H9 (cell line): ENCODE measurements at regions not wholly inside any gene's neighbourhood (a gene's known extent, or its start where the extent isn't known, plus 50 kb on each side); places are given as distances from the start of the nearest gene placed in this dataset.

ENCODE experiments used
- DNase-seq: peaks from one replicate; pipeline ENCODE4 v3.0.0-alpha.2; 2017
- H2AFZ ChIP-seq: one replicate; pipeline ENCODE4 v1.6.1; 2013; ENCODE audit warnings: mild to moderate bottlenecking, low read length, control low read depth, moderate library complexity
- H2AK5ac ChIP-seq: 2 replicates; pipeline ENCODE4 v1.6.1; 2013; ENCODE audit warnings: low read length, control low read depth, mixed read lengths; ENCODE audit not compliant: insufficient read length
- H2BK120ac ChIP-seq: one replicate; pipeline ENCODE4 v1.6.1; 2013; ENCODE audit warnings: low read depth, mild to moderate bottlenecking, low read length, control low read depth, inconsistent platforms; ENCODE audit not compliant: poor library complexity, severe bottlenecking
- H2BK12ac ChIP-seq: 2 replicates; pipeline ENCODE4 v1.6.1; 2013; ENCODE audit warnings: low read length, control low read depth, mixed read lengths, low read depth; ENCODE audit not compliant: insufficient read length
- H2BK15ac ChIP-seq: 2 replicates; pipeline ENCODE4 v1.6.1; 2013; ENCODE audit warnings: low read depth, low read length, control low read depth
- H2BK20ac ChIP-seq: one replicate; pipeline ENCODE4 v1.6.1; 2013; ENCODE audit warnings: low read depth, mild to moderate bottlenecking, low read length, control low read depth, inconsistent platforms; ENCODE audit not compliant: poor library complexity, severe bottlenecking
- H2BK5ac ChIP-seq: 2 replicates; pipeline ENCODE4 v1.6.1; 2013; ENCODE audit warnings: low read length, control low read depth, mixed read lengths; ENCODE audit not compliant: insufficient read length
- H3K14ac ChIP-seq: 2 replicates; pipeline ENCODE4 v1.6.1; 2013; ENCODE audit warnings: low read length, control low read depth; ENCODE audit not compliant: insufficient read depth
- H3K18ac ChIP-seq: 2 replicates; pipeline ENCODE4 v1.6.1; 2013; ENCODE audit warnings: low read depth, mild to moderate bottlenecking, mixed read lengths, low read length, control low read depth; ENCODE audit not compliant: insufficient read length
- H3K23ac ChIP-seq: 2 replicates; pipeline ENCODE4 v1.6.1; 2013; ENCODE audit warnings: low read length, control low read depth, mixed read lengths, low read depth; ENCODE audit not compliant: insufficient read length
- H3K23me2 ChIP-seq: 2 replicates; pipeline ENCODE4 v1.6.1; 2013; ENCODE audit warnings: low read depth, mild to moderate bottlenecking, mixed read lengths, low read length, control low read depth; ENCODE audit not compliant: insufficient read length, poor library complexity, severe bottlenecking
- H3K27ac ChIP-seq: 2 replicates; pipeline ENCODE4 v1.5.1; 2013; ENCODE audit warnings: low read length, control low read depth, mixed read lengths, low read depth; ENCODE audit not compliant: insufficient read length
- H3K27me3 ChIP-seq: 2 replicates; pipeline ENCODE4 v1.6.1; 2013; ENCODE audit warnings: low read length, control low read depth, inconsistent platforms; ENCODE audit not compliant: insufficient read depth
- H3K4ac ChIP-seq: 2 replicates; pipeline ENCODE4 v1.6.1; 2013; ENCODE audit warnings: low read depth, mild to moderate bottlenecking, control low read depth, inconsistent platforms, low read length, moderate library complexity
- H3K4me1 ChIP-seq: 2 replicates; pipeline ENCODE4 v1.6.1; 2013; ENCODE audit warnings: low read length, control low read depth, inconsistent platforms; ENCODE audit not compliant: insufficient read depth
- H3K4me2 ChIP-seq: 2 replicates; pipeline ENCODE4 v1.6.1; 2013; ENCODE audit warnings: low read length, control low read depth, mixed read lengths; ENCODE audit not compliant: insufficient read length, insufficient read depth
- H3K56ac ChIP-seq: 2 replicates; pipeline ENCODE4 v1.6.1; 2013; ENCODE audit warnings: low read depth, mild to moderate bottlenecking, mixed read lengths, low read length, control low read depth; ENCODE audit not compliant: insufficient read length
- H3K79me1 ChIP-seq: 2 replicates; pipeline ENCODE4 v1.6.1; 2013; ENCODE audit warnings: low read depth, mild to moderate bottlenecking, moderate library complexity, low read length, control low read depth, inconsistent platforms; ENCODE audit not compliant: insufficient read depth, poor library complexity, severe bottlenecking
- H3K79me2 ChIP-seq: 2 replicates; pipeline ENCODE4 v1.6.1; 2013; ENCODE audit warnings: low read length, control low read depth, inconsistent platforms; ENCODE audit not compliant: insufficient read depth
- H3K9ac ChIP-seq: 2 replicates; pipeline ENCODE4 v1.6.1; 2013; ENCODE audit warnings: low read length, control low read depth, mixed read lengths; ENCODE audit not compliant: insufficient read length; ENCODE audit errors: extremely low read depth
- H3K9me3 ChIP-seq: one replicate; pipeline ENCODE4 v1.6.1; 2013; ENCODE audit warnings: low read depth, low read length, inconsistent platforms; ENCODE audit not compliant: control insufficient read depth
- H3T11ph ChIP-seq: one replicate; pipeline ENCODE4 v1.6.1; 2013; ENCODE audit warnings: mild to moderate bottlenecking, low read length, control low read depth, inconsistent platforms
- H4K20me1 ChIP-seq: one replicate; pipeline ENCODE4 v1.6.1; 2013; ENCODE audit not compliant: control insufficient read depth, insufficient read length, insufficient read depth
- H4K5ac ChIP-seq: 2 replicates; pipeline ENCODE4 v1.6.1; 2013; ENCODE audit warnings: low read depth, mild to moderate bottlenecking, mixed read lengths, low read length, control low read depth; ENCODE audit not compliant: insufficient read length
- H4K8ac ChIP-seq: replicated peaks from 2 replicates; pipeline ENCODE4 v1.6.1; 2013; ENCODE audit warnings: low read length, control low read depth, mixed read lengths, low read depth; ENCODE audit not compliant: insufficient read length
- H4K91ac ChIP-seq: 2 replicates; pipeline ENCODE4 v1.6.1; 2013; ENCODE audit warnings: low read depth, mild to moderate bottlenecking, moderate library complexity, mixed read lengths, low read length, control low read depth; ENCODE audit not compliant: insufficient read length
- H3K27ac Mint-ChIP-seq, 3 experiments: 2 replicates in 2 of 3; 3 replicates in 1 of 3; pipeline ENCODE4 v1.8.0; 2020 to 2021; ENCODE audit warnings: mixed read lengths in 3 of 3, mild to moderate bottlenecking in 1 of 3, moderate library complexity in 1 of 3
- H3K27me3 Mint-ChIP-seq: 2 replicates; pipeline ENCODE4 v1.8.0; 2021; ENCODE audit warnings: low read depth, mild to moderate bottlenecking, moderate library complexity, mixed read lengths
- H3K36me3 Mint-ChIP-seq, 3 experiments: 2 replicates in 2 of 3; 3 replicates in 1 of 3; pipeline ENCODE4 v1.8.0; 2020 to 2021; ENCODE audit warnings: low read depth in 3 of 3, mixed read lengths in 3 of 3; ENCODE audit not compliant: insufficient read depth in 1 of 3
- H3K4me1 Mint-ChIP-seq, 2 experiments: 2 replicates each; pipeline ENCODE4 v1.8.0; 2020; ENCODE audit warnings: mixed read lengths in 2 of 2
- H3K4me3 Mint-ChIP-seq, 2 experiments: 2 replicates in 1 of 2; 3 replicates in 1 of 2; pipeline ENCODE4 v1.8.0; 2020 to 2021; ENCODE audit warnings: mild to moderate bottlenecking in 2 of 2, mixed read lengths in 2 of 2, moderate library complexity in 1 of 2
- H3K9me3 Mint-ChIP-seq, 2 experiments: 2 replicates in 1 of 2; 3 replicates in 1 of 2; pipeline ENCODE4 v1.8.0; 2020; ENCODE audit warnings: mild to moderate bottlenecking in 2 of 2, mixed read lengths in 2 of 2, moderate library complexity in 1 of 2
- CTCF ChIP-seq: fragments of 200-600 bp; sonication (generic); conservative IDR thresholded peaks from 3 replicates; pipeline ENCODE4 v1.8.0; 2021; ENCODE audit warnings: antibody characterized with exemption, mild to moderate bottlenecking
- WGBS: extraction: QIAGEN DNeasy Blood & Tissue Kit; methylation state at CpG from one replicate; pipeline ENCODE4 v1.1.7; 2013; ENCODE audit warnings: missing lambda C conversion rate, low lambda C conversion rate, mixed read lengths; ENCODE audit not compliant: insufficient read length; ENCODE audit errors: extremely low coverage; 5-methylcytosine and 5-hydroxymethylcytosine counted together

- no peaks in the 10 kb centered on the region; a peak in 1 of 7 replicates for H3K36me3 Mint-ChIP-seq
- H3K9me3 Mint-ChIP-seq, result no peaks in the 10 kb centered on the region; a peak in 1 of 5 replicates
- peaks cover 24% of the 10 kb centered on the region for H3K27me3 Mint-ChIP-seq
- no peak overlapping the region for H2BK20ac ChIP-seq
- no peak overlapping the region for H3K27ac ChIP-seq
- no peak overlapping the region for H4K91ac ChIP-seq
- no peak overlapping the region for H3K23ac ChIP-seq
- H3K9me3 ChIP-seq, result no peaks in the 10 kb centered on the region
- no peak overlapping the region for H2BK5ac ChIP-seq
- no peak overlapping the region for H3K4ac ChIP-seq
- H2BK15ac ChIP-seq, result no peak overlapping the region
- no peak overlapping the region for H2AK5ac ChIP-seq
- H3K23me2 ChIP-seq, result no peaks in the 10 kb centered on the region
- H4K5ac ChIP-seq, result no peak overlapping the region
- H3K79me2 ChIP-seq, result no peaks in the 10 kb centered on the region
- no peak for DNase-seq
- no peak overlapping the region for H3T11ph ChIP-seq
- H2AFZ ChIP-seq, result no peak overlapping the region
- H3K56ac ChIP-seq, result no peak overlapping the region
- no peaks in the 10 kb centered on the region for H4K20me1 ChIP-seq
- no peak overlapping the region for H3K27ac Mint-ChIP-seq
- H3K14ac ChIP-seq, result no peak overlapping the region
- no peaks in the 10 kb centered on the region for H3K4me1 ChIP-seq
- H3K27me3 ChIP-seq, result no peaks in the 10 kb centered on the region
- H3K79me1 ChIP-seq, result no peaks in the 10 kb centered on the region
- no peak overlapping the region for H3K9ac ChIP-seq
- H3K4me1 Mint-ChIP-seq, result peaks cover 5 to 7% of the 10 kb centered on the region in 2 experiments
- H2BK120ac ChIP-seq, result no peak overlapping the region
- H2BK12ac ChIP-seq, result no peak overlapping the region
- no peak overlapping the region for H3K4me2 ChIP-seq
- TF ChIP-seq CTCF, result no peak
- H3K4me3 Mint-ChIP-seq, result no peak overlapping the region
- no CpG with 5 or more reads among the region's 6 CpGs for WGBS
- no peak overlapping the region for H3K18ac ChIP-seq
- H4K8ac ChIP-seq, result no peak overlapping the region
Measured at GRCh38 chr16:85980686-85981085, 81.7 kb downstream of the IRF8 start.
